ENCODE measurements at regions not wholly inside any gene's neighbourhood (a gene's known extent, or its start where the extent isn't known, plus 50 kb on each side); places are given as distances from the start of the nearest gene placed in this dataset.

DNA sequence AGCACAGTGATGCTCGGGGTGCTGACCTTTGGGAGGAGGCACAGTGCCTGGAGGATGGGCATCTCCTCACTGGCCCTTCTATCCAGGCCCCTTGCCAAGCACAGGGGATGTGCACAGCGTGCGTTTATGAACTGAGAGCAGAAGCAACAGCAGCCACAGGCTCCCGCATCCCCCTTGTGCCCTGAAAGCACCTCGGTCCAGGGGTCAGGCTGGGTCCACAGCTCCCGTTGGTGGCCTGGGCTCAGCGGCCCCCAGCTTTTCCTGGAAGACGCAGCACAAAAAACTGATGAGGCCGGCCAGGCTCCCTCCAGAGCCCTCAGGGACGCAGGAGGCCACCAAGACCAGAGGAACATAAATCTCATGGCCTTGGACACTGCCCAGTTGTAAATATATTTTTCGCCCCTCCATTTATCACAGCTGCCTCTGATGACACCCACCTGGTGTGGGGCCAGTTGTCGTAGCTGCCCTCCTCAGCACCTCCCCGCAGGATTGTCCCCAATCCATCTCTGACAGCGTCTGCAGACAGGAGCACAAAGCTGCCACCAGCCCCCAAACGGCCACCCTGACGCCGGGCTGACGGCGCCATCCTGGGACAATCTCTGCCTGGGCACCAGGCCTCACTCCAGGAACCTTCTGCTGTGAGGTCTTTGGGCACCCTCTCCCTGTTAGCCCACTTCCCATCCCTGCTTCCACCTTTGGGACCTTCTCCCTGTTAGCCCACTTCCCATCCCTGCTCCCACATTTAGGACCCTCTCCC lies 203.1 kb downstream of the BRD1 start:
- Histone ChIP-seq H3K9me3 (ENCODE audit: low read length) (no peaks in the 10 kb centered on the region), H3K4me3 (ENCODE audit: low read length) (no peak overlapping the region), H3K36me3 (ENCODE audit: low read depth, low read length) (no peaks in the 10 kb centered on the region), H3K4me1 (ENCODE audit: insufficient read depth, low read length) (no peaks in the 10 kb centered on the region), H3F3A (ENCODE audit: low read length, unreplicated experiment) (no peaks in the 10 kb centered on the region), H3K27ac (ENCODE audit: low read length) (no peak overlapping the region), H3K9me2 (replicated peaks; ENCODE audit: low read length) (no peaks in the 10 kb centered on the region), H3K9ac (ENCODE audit: low read length) (no peak overlapping the region), H2AFZ (ENCODE audit: low read length) (no peak overlapping the region), H3K4me2 (ENCODE audit: low read length) (no peak overlapping the region), H3K79me2 (ENCODE audit: low read length) (no peaks in the 10 kb centered on the region), H3K27me3 (ENCODE audit: low read length) (peaks cover 91% of the 10 kb centered on the region), H4K20me1 (ENCODE audit: low read length) (no peaks in the 10 kb centered on the region)
- ChIA-PET POLR2A (ENCODE audit: unreplicated experiment) (no interaction called here), CTCF (no interaction called here)
- intact Hi-C loops (cut with micrococcal nuclease), result no loop called here
- DNase-seq (no peak), ATAC-seq (no peak)
- no TSS peak for BruUV-seq (replicated peaks)
- TF ChIP-seq EZH2phosphoT487 (IDR thresholded peaks at IDR 0.05; ENCODE audit: borderline replicate concordance, low read length), result no peak
- TF ChIP-seq, protein P1, sequence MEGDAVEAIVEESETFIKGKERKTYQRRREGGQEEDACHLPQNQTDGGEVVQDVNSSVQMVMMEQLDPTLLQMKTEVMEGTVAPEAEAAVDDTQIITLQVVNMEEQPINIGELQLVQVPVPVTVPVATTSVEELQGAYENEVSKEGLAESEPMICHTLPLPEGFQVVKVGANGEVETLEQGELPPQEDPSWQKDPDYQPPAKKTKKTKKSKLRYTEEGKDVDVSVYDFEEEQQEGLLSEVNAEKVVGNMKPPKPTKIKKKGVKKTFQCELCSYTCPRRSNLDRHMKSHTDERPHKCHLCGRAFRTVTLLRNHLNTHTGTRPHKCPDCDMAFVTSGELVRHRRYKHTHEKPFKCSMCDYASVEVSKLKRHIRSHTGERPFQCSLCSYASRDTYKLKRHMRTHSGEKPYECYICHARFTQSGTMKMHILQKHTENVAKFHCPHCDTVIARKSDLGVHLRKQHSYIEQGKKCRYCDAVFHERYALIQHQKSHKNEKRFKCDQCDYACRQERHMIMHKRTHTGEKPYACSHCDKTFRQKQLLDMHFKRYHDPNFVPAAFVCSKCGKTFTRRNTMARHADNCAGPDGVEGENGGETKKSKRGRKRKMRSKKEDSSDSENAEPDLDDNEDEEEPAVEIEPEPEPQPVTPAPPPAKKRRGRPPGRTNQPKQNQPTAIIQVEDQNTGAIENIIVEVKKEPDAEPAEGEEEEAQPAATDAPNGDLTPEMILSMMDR (conservative IDR thresholded peaks at IDR 0.05; ENCODE audit: low read depth, low read length), result no peak
- TF ChIP-seq EZH2 (IDR thresholded peaks at IDR 0.05; ENCODE audit: low read length, unreplicated experiment), result no peak

DNA sequence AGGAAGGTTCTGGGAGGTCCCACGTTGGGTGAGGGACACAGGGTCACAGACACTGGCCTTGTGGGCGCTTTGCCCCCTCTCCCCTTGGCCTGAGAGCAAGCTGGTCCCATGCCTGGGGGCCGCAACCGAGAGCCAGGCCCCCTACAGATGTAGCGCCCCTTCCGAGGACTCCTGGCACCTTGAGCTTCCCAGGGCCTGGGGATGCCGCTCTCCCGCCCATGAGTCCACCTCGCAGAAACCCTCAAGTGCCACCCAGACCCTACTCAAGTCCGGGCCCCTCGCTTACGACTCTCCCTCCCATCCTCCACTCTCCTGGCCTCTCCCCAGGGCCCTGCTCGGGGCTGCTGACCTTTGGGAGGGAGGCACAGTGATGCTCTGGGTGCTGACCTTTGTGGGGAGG lies 204.0 kb downstream of the BRD1 start:
- no TSS peak for BruUV-seq (replicated peaks)
- Histone ChIP-seq H3K27me3 (ENCODE audit: low read length) (peaks cover 94% of the 10 kb centered on the region), H3K27ac (ENCODE audit: low read length) (no peak overlapping the region), H3K4me3 (ENCODE audit: low read length) (no peak overlapping the region), H3K4me2 (ENCODE audit: low read length) (no peak overlapping the region), H3K9me3 (ENCODE audit: low read length) (no peaks in the 10 kb centered on the region), H3K36me3 (ENCODE audit: low read depth, low read length) (no peaks in the 10 kb centered on the region), H2AFZ (ENCODE audit: low read length) (no peak overlapping the region), H3K4me1 (ENCODE audit: insufficient read depth, low read length) (no peaks in the 10 kb centered on the region), H3K9me2 (replicated peaks; ENCODE audit: low read length) (no peaks in the 10 kb centered on the region), H3K9ac (ENCODE audit: low read length) (no peak overlapping the region), H3K79me2 (ENCODE audit: low read length) (no peaks in the 10 kb centered on the region), H4K20me1 (ENCODE audit: low read length) (no peaks in the 10 kb centered on the region), H3F3A (ENCODE audit: low read length, unreplicated experiment) (no peaks in the 10 kb centered on the region)
- ChIA-PET CTCF (no interaction called here), POLR2A (ENCODE audit: unreplicated experiment) (no interaction called here)
- TF ChIP-seq EZH2phosphoT487 (IDR thresholded peaks at IDR 0.05; ENCODE audit: borderline replicate concordance, low read length), result no peak
- ATAC-seq (no peak), DNase-seq (no peak)
- intact Hi-C loops (cut with micrococcal nuclease), result no loop called here

DNA sequence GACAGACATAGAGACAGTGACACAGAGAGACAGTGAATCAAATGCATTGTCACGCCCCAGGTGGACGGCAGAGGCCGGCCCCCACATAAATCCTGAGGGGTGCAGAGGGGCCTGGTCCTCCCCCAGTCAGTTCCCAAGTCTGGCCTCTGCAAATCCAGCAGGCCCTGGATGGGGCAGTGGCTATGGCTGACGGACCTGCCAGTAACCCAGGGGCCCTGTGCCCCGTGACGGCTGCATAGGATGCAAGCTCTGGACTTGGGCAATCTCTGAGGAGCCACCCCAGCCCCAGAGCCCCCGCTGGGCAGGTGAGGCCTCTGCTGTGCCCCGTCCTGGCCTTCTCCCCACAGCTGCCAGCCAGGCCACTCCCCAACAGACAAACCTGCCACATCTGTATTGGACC lies 204.5 kb downstream of the BRD1 start:
- Histone ChIP-seq H3K4me1 (ENCODE audit: insufficient read depth, low read length) (no peaks in the 10 kb centered on the region), H3F3A (ENCODE audit: low read length, unreplicated experiment) (no peaks in the 10 kb centered on the region), H3K4me2 (ENCODE audit: low read length) (no peak overlapping the region), H3K36me3 (ENCODE audit: low read depth, low read length) (no peaks in the 10 kb centered on the region), H3K9me2 (replicated peaks; ENCODE audit: low read length) (no peaks in the 10 kb centered on the region), H3K9me3 (ENCODE audit: low read length) (no peaks in the 10 kb centered on the region), H3K27ac (ENCODE audit: low read length) (no peak overlapping the region), H3K79me2 (ENCODE audit: low read length) (no peaks in the 10 kb centered on the region), H3K9ac (ENCODE audit: low read length) (no peak overlapping the region), H2AFZ (ENCODE audit: low read length) (no peak overlapping the region), H3K4me3 (ENCODE audit: low read length) (no peak overlapping the region), H3K27me3 (ENCODE audit: low read length) (peaks cover 94% of the 10 kb centered on the region), H4K20me1 (ENCODE audit: low read length) (no peaks in the 10 kb centered on the region)
- DNase-seq, result no peak
- no peak for TF ChIP-seq EZH2phosphoT487 (IDR thresholded peaks at IDR 0.05; ENCODE audit: borderline replicate concordance, low read length)
- TF ChIP-seq, protein P1 (conservative IDR thresholded peaks at IDR 0.05; ENCODE audit: low read depth, low read length), result no peak
- no peak for TF ChIP-seq EZH2 (IDR thresholded peaks at IDR 0.05; ENCODE audit: low read length, unreplicated experiment)
- no TSS peak for BruUV-seq (replicated peaks)
- ChIA-PET POLR2A (ENCODE audit: unreplicated experiment) (no interaction called here), CTCF (no interaction called here)
- intact Hi-C loops (cut with micrococcal nuclease), result no loop called here
- ATAC-seq, result no peak

Measured in PC-3 (cell line).